ENCODE measurements at regions not wholly inside any gene's neighbourhood (a gene's known extent, or its start where the extent isn't known, plus 50 kb on each side); places are given as distances from the start of the nearest gene placed in this dataset.

DNA sequence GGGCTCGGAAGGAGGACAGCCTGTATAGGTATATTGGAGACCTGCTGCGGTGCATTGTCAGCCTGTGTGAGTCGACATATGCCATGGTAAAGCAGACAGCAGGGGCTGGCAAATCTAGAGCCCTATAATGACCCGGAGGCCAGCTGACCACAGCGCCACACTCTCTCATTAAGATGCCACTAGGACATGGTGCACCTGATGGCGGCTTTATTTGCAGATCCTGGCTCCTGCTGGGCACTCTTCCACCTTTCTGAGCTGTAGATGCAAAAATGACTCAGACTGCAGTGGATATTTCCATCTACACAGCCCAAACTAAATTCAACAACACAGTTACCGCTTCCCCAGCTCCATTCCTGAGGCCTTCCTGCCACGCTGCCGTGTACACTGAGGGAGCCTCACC lies 389.9 kb downstream of the TNS1 start:
- Histone ChIP-seq H3K36me3 (ENCODE audit: control insufficient read depth in 5 of 5, insufficient read depth in 5 of 5, low read length in 5 of 5) (peaks cover 0 to 5% (median 0%) of the 10 kb centered on the region in 5 donors), H3K9me3 (ENCODE audit: control insufficient read depth in 5 of 5, low read length in 5 of 5) (no peaks in the 10 kb centered on the region), H3K9ac (ENCODE audit: low read length in 5 of 5) (no peak overlapping the region), H3K27me3 (ENCODE audit: control insufficient read depth in 5 of 5, insufficient read depth in 4 of 5, low read length in 5 of 5) (no peaks in the 10 kb centered on the region), H3K27ac (ENCODE audit: low read depth, low read length) (no peak overlapping the region), H3K4me3 (ENCODE audit: low read depth in 1 of 5, low read length in 5 of 5) (no peak overlapping the region), H3K4me1 (ENCODE audit: control insufficient read depth in 5 of 5, insufficient read depth in 5 of 5, low read length in 5 of 5) (peaks cover 0 to 7% (median 0%) of the 10 kb centered on the region in 5 donors)

DNA sequence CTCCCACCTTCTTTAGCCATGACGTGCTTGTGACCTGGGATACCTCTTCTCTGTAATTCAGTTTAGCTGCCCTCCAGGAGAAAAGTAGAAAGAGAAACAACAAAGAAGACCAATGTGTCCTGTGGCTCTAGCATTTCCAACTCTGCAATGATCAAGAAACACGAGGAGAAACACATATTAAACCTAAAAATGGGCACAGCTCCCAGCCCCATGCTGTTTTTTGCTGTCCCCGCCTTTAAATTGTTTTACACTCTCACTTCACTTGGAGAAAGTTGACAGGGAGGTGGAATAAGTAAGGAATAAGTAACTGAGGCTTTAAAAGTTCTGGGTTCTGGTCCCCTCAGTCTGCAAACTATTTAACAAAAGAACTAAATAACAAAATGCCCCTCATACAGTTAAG lies 390.6 kb downstream of the TNS1 start:
- H3K4me3 ChIP-seq (ENCODE audit: low read depth in 1 of 5, low read length in 5 of 5) = no peak overlapping the region
- no peaks in the 10 kb centered on the region for H3K27me3 ChIP-seq (ENCODE audit: control insufficient read depth in 5 of 5, insufficient read depth in 4 of 5, low read length in 5 of 5)
- H3K9ac ChIP-seq (ENCODE audit: low read length in 5 of 5) = no peak overlapping the region
- H3K9me3 ChIP-seq (ENCODE audit: control insufficient read depth in 5 of 5, low read length in 5 of 5) = no peaks in the 10 kb centered on the region
- H3K27ac ChIP-seq (ENCODE audit: low read depth, low read length) = no peak overlapping the region
- H3K4me1 ChIP-seq (ENCODE audit: control insufficient read depth in 5 of 5, insufficient read depth in 5 of 5, low read length in 5 of 5) = peaks cover 0 to 6% (median 0%) of the 10 kb centered on the region in 5 donors
- H3K36me3 ChIP-seq (ENCODE audit: control insufficient read depth in 5 of 5, insufficient read depth in 5 of 5, low read length in 5 of 5) = peaks cover 0 to 5% (median 0%) of the 10 kb centered on the region in 5 donors

DNA sequence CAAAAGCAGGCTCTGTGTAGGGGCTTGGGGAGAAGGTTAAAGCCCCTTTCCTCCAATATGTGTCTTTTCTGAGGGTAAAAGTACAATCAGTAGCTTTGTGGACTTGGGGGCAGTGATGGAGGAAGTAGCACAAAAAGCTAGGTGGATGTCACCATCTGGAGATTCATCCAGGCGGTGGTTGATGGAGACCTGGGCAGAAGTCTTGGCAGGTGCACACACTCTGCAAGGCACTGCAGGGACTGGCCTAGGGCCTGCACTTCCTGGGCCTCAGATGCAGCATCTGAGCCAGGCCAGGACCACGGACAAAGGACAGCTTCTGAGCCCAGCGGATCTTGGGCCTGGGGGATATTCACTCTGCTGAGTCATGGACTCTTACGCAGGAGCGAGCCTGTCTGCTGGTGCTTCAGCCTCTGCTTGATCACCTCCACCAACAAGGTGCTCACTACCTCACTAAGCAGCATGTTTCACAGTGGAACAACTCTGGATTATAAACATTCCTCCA lies 391.1 kb downstream of the TNS1 start:
- no peaks in the 10 kb centered on the region for H3K9me3 ChIP-seq (ENCODE audit: control insufficient read depth in 5 of 5, low read length in 5 of 5)
- H3K4me3 ChIP-seq (ENCODE audit: low read depth in 1 of 5, low read length in 5 of 5) = no peak overlapping the region
- H3K4me1 ChIP-seq (ENCODE audit: control insufficient read depth in 5 of 5, insufficient read depth in 5 of 5, low read length in 5 of 5) = peaks cover 0 to 2% (median 0%) of the 10 kb centered on the region in 5 donors
- H3K36me3 ChIP-seq (ENCODE audit: control insufficient read depth in 5 of 5, insufficient read depth in 5 of 5, low read length in 5 of 5) = peaks cover 0 to 5% (median 0%) of the 10 kb centered on the region in 5 donors
- H3K27ac ChIP-seq (ENCODE audit: low read depth, low read length) = no peak overlapping the region
- no peak overlapping the region for H3K9ac ChIP-seq (ENCODE audit: low read length in 5 of 5)
- H3K27me3 ChIP-seq (ENCODE audit: control insufficient read depth in 5 of 5, insufficient read depth in 4 of 5, low read length in 5 of 5) = no peaks in the 10 kb centered on the region

DNA sequence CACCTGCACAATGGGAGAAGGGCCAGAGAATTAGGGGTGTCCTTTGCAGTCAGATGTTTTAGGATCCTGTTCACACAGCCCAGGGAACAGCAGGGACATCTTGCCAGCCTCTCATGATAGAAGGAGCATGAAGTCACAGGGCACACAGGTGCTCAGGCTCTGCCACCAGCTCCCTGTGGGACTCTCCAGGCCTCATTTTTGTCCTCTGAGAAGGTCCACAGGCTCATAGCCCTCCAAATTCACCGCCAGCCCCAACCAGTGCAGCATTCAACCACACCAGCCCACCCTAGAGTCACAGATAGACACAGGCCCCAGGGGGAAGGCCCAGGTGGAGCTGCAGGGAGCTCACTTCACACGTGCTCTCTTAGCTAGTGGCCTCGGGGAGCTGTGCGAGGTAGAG lies 391.7 kb downstream of the TNS1 start:
- H3K27me3 ChIP-seq (ENCODE audit: control insufficient read depth in 5 of 5, insufficient read depth in 4 of 5, low read length in 5 of 5) = no peaks in the 10 kb centered on the region
- no peak overlapping the region for H3K27ac ChIP-seq (ENCODE audit: low read depth, low read length)
- no peaks in the 10 kb centered on the region for H3K4me1 ChIP-seq (ENCODE audit: control insufficient read depth in 5 of 5, insufficient read depth in 5 of 5, low read length in 5 of 5)
- H3K36me3 ChIP-seq (ENCODE audit: control insufficient read depth in 5 of 5, insufficient read depth in 5 of 5, low read length in 5 of 5) = peaks cover 0 to 5% (median 0%) of the 10 kb centered on the region in 5 donors
- H3K9ac ChIP-seq (ENCODE audit: low read length in 5 of 5) = no peak overlapping the region
- no peaks in the 10 kb centered on the region for H3K9me3 ChIP-seq (ENCODE audit: control insufficient read depth in 5 of 5, low read length in 5 of 5)
- H3K4me3 ChIP-seq (ENCODE audit: low read depth in 1 of 5, low read length in 5 of 5) = no peak overlapping the region

DNA sequence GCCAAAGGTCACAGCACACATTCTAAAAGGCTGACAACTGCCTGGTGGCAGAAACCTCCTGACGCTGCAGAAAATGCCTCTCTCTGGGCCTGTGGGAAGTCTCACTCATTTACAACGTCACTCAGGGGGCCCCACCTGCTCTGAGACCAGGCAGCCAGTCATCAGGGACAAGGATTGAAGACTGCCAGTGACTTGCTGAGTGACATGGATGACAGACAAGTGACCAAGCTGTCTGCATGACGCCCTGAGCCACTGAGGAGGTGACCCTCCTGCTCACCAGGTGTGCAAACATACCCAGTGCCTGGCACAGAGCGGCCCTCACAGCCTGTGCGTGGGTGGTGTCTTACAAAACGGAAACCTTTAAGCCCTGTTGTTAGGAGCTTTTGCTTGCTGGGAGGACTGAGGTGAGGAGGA lies 392.4 kb downstream of the TNS1 start:
- H3K9ac ChIP-seq (ENCODE audit: low read length in 5 of 5) = no peak overlapping the region

DNA sequence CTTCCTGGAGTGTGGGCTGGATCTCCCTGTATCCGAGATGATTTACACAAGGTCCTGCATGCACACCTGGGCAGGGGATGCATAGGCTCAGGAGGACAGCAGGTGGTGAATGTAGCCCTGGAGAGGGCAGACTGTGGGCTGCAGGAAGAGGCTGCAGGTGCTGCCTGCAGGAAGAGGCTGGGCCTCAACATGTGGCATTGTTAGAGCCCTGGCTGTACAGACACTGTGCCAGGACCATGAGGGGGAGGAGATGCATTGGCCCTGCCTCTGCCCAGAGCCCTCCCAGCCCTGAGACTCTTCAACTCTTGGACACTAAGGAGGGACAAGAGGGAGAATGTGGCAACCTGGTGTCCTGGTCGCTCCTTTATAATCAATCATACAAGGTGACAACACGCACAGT lies 392.8 kb downstream of the TNS1 start:
- no peaks in the 10 kb centered on the region for H3K9me3 ChIP-seq (ENCODE audit: control insufficient read depth in 5 of 5, low read length in 5 of 5)
- no peak overlapping the region for H3K4me3 ChIP-seq (ENCODE audit: low read depth in 1 of 5, low read length in 5 of 5)
- H3K9ac ChIP-seq (ENCODE audit: low read length in 5 of 5) = no peak overlapping the region
- H3K27me3 ChIP-seq (ENCODE audit: control insufficient read depth in 5 of 5, insufficient read depth in 4 of 5, low read length in 5 of 5) = no peaks in the 10 kb centered on the region
- H3K36me3 ChIP-seq (ENCODE audit: control insufficient read depth in 5 of 5, insufficient read depth in 5 of 5, low read length in 5 of 5) = peaks cover 0 to 5% (median 0%) of the 10 kb centered on the region in 5 donors
- peaks cover 0 to 3% (median 0%) of the 10 kb centered on the region in 5 donors for H3K4me1 ChIP-seq (ENCODE audit: control insufficient read depth in 5 of 5, insufficient read depth in 5 of 5, low read length in 5 of 5)
- no peak overlapping the region for H3K27ac ChIP-seq (ENCODE audit: low read depth, low read length)

More for the DNA sequence above, 392.4 kb downstream of the TNS1 start:
- Histone ChIP-seq H3K36me3 (ENCODE audit: control insufficient read depth in 5 of 5, insufficient read depth in 5 of 5, low read length in 5 of 5) (peaks cover 0 to 5% (median 0%) of the 10 kb centered on the region in 5 donors), H3K9me3 (ENCODE audit: control insufficient read depth in 5 of 5, low read length in 5 of 5) (no peaks in the 10 kb centered on the region), H3K4me3 (ENCODE audit: low read depth in 1 of 5, low read length in 5 of 5) (no peak overlapping the region), H3K27me3 (ENCODE audit: control insufficient read depth in 5 of 5, insufficient read depth in 4 of 5, low read length in 5 of 5) (no peaks in the 10 kb centered on the region), H3K27ac (ENCODE audit: low read depth, low read length) (no peak overlapping the region), H3K4me1 (ENCODE audit: control insufficient read depth in 5 of 5, insufficient read depth in 5 of 5, low read length in 5 of 5) (no peaks in the 10 kb centered on the region)

DNA sequence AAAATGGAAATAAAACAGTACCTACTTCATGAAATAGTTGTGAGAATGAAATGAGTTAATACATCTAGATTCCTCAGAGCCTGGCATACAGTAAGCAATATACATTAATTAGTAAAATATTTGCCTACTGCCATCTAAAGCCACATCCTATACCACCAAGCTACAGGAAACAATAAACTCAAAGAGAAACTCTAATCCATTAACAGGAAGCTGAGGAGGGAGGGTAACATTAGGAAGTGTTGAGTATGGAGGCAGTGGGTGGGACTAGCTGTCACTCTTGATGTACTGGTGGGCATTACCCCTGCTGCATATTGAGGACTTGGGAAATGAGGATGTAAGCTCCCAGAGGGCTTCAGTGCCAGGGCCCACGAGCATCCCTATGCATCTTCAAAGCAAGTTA lies 396.5 kb downstream of the TNS1 start:
- H3K36me3 ChIP-seq (ENCODE audit: control insufficient read depth in 5 of 5, insufficient read depth in 5 of 5, low read length in 5 of 5) = peaks cover 0 to 5% (median 0%) of the 10 kb centered on the region in 5 donors
- H3K4me1 ChIP-seq (ENCODE audit: control insufficient read depth in 5 of 5, insufficient read depth in 5 of 5, low read length in 5 of 5) = peaks cover 0 to 6% (median 0%) of the 10 kb centered on the region in 5 donors

DNA sequence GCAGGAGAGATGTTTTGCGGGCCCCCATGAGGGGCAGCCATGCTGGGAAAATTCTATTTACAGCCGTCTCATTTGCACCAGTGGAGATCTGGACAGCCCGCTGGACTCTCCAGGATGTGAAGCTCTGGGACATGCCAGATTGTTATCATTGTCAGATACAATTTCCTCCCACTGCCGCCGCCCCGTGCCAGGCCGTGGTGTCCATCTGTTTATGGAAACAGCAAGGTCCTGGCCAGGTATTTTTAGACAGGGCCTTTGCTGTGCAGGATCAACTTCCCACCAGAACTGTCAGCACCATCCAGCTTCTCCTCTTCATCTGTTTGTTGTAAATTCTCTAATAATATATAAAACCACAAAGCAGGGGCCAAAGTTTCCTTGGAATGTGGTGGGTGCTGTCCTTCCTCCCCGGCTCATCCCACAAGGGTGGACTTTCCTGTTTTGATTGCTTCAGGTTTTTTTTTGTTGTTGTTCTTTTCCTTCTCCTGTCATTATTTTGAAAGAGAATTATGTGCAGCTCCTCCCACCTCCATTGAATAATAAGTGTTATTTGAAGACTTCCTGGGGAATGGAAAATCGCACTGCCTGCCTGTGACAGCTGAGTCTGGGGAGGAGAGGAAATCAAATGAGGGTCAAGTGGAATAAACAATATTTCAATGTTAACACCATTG lies 398.1 kb downstream of the TNS1 start:
- peaks cover 0 to 6% (median 0%) of the 10 kb centered on the region in 5 donors for H3K4me1 ChIP-seq (ENCODE audit: control insufficient read depth in 5 of 5, insufficient read depth in 5 of 5, low read length in 5 of 5)
- peaks cover 0 to 1% (median 0%) of the 10 kb centered on the region in 5 donors for H3K36me3 ChIP-seq (ENCODE audit: control insufficient read depth in 5 of 5, insufficient read depth in 5 of 5, low read length in 5 of 5)
- no peaks in the 10 kb centered on the region for H3K27me3 ChIP-seq (ENCODE audit: control insufficient read depth in 5 of 5, insufficient read depth in 4 of 5, low read length in 5 of 5)
- H3K27ac ChIP-seq (ENCODE audit: low read depth, low read length) = no peak overlapping the region
- no peak overlapping the region for H3K4me3 ChIP-seq (ENCODE audit: low read depth in 1 of 5, low read length in 5 of 5)
- no peaks in the 10 kb centered on the region for H3K9me3 ChIP-seq (ENCODE audit: control insufficient read depth in 5 of 5, low read length in 5 of 5)
- H3K9ac ChIP-seq (ENCODE audit: low read length in 5 of 5) = no peak overlapping the region

More for the DNA sequence above, 396.5 kb downstream of the TNS1 start:
- Histone ChIP-seq H3K9me3 (ENCODE audit: control insufficient read depth in 5 of 5, low read length in 5 of 5) (no peaks in the 10 kb centered on the region), H3K27me3 (ENCODE audit: control insufficient read depth in 5 of 5, insufficient read depth in 4 of 5, low read length in 5 of 5) (no peaks in the 10 kb centered on the region), H3K27ac (ENCODE audit: low read depth, low read length) (no peak overlapping the region), H3K9ac (ENCODE audit: low read length in 5 of 5) (no peak overlapping the region), H3K4me3 (ENCODE audit: low read depth in 1 of 5, low read length in 5 of 5) (no peak overlapping the region)

DNA sequence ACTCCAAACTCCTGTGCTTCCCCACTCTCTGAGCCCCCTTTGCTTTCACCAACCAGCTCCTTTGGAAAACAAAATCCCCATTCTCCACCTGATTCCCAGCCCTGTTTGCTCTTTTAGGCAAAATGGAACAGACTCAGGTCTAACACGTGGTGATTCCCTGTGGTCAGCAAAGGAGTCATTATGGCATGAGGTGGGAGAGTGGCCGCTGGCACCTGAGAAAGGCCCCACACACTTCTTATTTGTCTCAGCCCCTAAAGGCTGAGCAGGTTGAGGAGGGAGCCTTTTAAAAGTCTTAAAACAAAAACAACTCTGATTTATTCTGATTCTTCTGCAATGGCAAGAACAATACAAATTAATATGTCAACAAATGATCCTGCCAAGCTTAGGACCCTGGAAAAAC lies 401.2 kb downstream of the TNS1 start:
- Histone ChIP-seq H3K36me3 (ENCODE audit: control insufficient read depth in 5 of 5, insufficient read depth in 5 of 5, low read length in 5 of 5) (no peaks in the 10 kb centered on the region), H3K9ac (ENCODE audit: low read length in 5 of 5) (no peak overlapping the region), H3K4me3 (ENCODE audit: low read depth in 1 of 5, low read length in 5 of 5) (no peak overlapping the region), H3K27ac (ENCODE audit: low read depth, low read length) (no peak overlapping the region), H3K27me3 (ENCODE audit: control insufficient read depth in 5 of 5, insufficient read depth in 4 of 5, low read length in 5 of 5) (no peaks in the 10 kb centered on the region), H3K4me1 (ENCODE audit: control insufficient read depth in 5 of 5, insufficient read depth in 5 of 5, low read length in 5 of 5) (peaks cover 0 to 6% (median 0%) of the 10 kb centered on the region in 5 donors), H3K9me3 (ENCODE audit: control insufficient read depth in 5 of 5, low read length in 5 of 5) (no peaks in the 10 kb centered on the region)

DNA sequence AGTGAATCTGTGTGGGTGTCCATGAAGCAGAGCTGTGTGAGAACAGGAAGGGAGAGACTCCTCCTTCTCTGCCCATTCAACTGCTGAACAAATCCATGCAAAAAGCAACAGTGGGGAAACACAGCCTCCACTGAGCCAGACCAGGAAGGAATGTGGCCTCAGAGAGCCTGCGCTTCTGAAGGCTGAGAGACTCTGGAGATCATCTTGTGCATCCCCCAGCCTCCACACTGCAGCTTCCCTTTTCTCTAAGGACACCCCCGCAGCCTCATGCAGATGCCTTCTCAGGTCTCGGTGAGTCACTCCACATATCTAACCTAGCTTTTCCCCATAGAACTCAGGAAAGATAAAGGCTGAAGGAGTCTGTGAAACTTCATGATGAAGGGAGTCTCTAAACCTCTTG lies 402.9 kb downstream of the TNS1 start:
- Histone ChIP-seq H3K9me3 (ENCODE audit: control insufficient read depth in 5 of 5, low read length in 5 of 5) (no peaks in the 10 kb centered on the region), H3K9ac (ENCODE audit: low read length in 5 of 5) (no peak overlapping the region), H3K27ac (ENCODE audit: low read depth, low read length) (no peak overlapping the region), H3K4me3 (ENCODE audit: low read depth in 1 of 5, low read length in 5 of 5) (no peak overlapping the region), H3K36me3 (ENCODE audit: control insufficient read depth in 5 of 5, insufficient read depth in 5 of 5, low read length in 5 of 5) (no peaks in the 10 kb centered on the region), H3K4me1 (ENCODE audit: control insufficient read depth in 5 of 5, insufficient read depth in 5 of 5, low read length in 5 of 5) (peaks cover 0 to 3% (median 0%) of the 10 kb centered on the region in 5 donors), H3K27me3 (ENCODE audit: control insufficient read depth in 5 of 5, insufficient read depth in 4 of 5, low read length in 5 of 5) (no peaks in the 10 kb centered on the region)
